ENCODE measurements at regions not wholly inside any gene's neighbourhood (a gene's known extent, or its start where the extent isn't known, plus 50 kb on each side); places are given as distances from the start of the nearest gene placed in this dataset.
"Not testable (repeated sequence)": the region's sequence is repeated elsewhere in the genome, so short reads cannot be mapped to it uniquely, and the experiment has no call there.

DNA sequence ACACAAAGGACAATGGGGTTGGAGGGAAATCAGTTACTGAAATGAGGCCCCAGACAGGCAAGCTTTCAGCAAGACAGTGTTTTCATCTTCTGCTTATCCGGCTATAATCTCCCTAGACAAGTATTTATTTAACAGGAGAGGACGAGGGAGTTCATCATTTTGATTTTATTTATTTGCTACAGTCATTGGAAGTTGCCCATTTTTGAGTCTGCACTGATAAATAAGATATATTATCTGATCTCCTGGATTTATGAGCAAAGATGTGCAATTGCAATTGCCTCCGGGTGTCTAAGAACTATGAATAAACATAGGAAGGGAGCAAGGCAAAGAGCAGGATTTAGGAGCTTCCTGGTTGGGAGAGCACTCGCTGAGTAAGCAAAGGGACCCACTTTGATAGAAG is 263.2 kb upstream of the EDA2R start:
- no peak for DNase-seq

DNA sequence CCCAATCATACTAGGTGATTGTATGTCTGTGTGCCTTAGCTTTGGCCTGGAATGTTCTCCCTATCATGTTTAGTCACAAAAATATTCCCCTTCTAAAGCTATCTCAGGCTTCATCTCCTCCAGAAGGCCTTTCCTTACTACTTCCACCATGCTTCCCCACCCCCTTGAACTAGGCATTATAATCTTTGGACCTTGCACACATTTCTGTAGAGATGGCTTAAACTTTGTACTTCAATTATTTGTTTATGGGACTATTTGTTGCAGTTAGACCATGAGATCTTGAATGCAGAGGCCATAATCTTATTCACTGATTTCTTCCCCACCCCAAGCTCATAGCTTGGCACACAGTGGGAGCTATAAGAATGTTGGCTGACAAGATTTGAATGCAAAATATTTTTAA is 262.0 kb upstream of the EDA2R start:
- no peak for DNase-seq

DNA sequence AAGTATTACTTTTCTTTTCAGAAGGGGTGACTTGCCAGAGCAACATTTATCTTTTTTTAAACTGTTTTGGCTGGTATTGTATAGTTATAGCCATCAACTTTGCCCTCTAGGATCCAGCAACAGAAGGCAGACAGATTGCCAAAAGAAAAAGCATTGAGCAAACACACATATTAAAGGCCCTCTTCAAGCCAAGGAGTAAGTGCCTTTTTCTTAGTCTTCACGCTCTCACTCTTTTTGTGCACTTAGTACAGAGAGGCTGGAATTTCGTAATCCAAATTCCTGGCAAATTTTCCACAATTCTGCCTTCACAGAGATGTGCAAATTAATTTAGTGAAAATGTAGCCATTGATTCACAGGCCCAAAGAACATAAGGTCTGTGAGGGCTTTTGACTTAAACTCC is 253.1 kb upstream of the EDA2R start:
- no peak for DNase-seq

- no peak for DNase-seq
Measured at GRCh38 chrX:66889418-66889817, 250.5 kb upstream of the EDA2R start.

DNA sequence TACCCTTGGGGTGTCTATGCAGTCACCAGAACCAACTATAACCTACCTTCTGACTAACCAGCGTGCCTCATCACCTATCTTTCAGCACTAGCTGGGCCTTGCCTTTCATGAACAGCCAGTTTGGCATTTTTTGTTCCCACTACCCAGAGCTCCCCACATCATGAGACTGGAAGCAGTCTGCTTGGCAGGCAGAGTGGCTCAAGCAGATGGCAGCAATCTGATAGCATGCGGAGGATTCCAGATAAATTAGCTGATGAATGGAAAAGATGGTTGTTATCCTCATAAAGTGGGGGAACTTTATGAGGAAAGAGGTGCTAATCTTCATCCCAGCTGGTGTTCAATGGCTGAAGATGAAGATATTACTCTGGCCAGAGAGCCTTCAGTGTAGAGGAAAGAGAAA is 243.2 kb upstream of the EDA2R start:
- no peak for DNase-seq

- DNase-seq = no peak
Measured at GRCh38 chrX:66876776-66877175, 237.9 kb upstream of the EDA2R start.

GRCh38 chrX:66872771-66873170 is 233.9 kb upstream of the EDA2R start:
- DNase-seq = no peak

GRCh38 chrX:66863721-66864120 is 224.8 kb upstream of the EDA2R start:
- no peak for DNase-seq

- DNase-seq = no peak
Measured at GRCh38 chrX:66833426-66833825, 194.5 kb upstream of the EDA2R start.

GRCh38 chrX:66815227-66815626 is 176.3 kb upstream of the EDA2R start:
- no peak for DNase-seq

DNA sequence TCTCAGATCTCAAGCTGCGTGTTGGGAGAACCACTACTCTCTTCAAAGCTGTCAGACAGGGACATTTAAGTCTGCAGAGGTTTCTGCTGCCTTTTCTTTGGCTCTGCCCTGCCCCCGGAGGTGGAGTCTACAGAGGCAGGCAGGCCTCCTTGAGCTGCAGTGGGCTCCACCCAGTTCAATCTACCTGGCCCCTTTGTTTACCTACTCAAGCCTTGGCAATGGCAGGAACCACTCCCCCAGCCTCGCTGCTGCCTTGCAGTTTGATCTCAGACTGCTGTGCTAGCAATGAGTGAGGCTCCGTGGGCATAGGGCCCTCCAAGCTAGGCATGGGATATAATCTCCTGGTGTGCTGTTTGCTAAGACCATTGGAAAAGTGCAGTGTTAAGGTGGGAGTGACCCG is 155.6 kb upstream of the EDA2R start:
- DNase-seq = not testable (repeated sequence)

DNA sequence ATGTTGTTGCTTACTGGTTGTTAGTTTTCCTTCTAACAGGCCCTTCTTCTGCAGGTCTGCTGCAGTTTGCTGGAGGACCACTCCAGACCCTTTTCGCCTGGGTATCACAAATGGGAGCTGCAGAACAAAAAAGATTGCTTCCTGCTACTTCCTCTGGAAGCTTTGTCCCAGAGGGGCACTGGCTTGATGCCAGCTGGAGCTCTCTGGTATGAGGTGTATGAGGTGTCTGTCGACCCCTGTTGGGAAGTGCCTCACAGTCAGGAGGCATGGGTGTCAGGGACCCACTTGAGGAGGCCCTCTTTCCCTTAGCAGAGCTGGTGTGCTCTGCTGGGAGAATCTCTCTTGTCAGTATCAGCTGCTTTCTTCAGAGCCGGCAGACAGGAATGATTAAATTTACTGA is 127.4 kb upstream of the EDA2R start:
- DNase-seq = no peak

- no peak for DNase-seq
Measured at GRCh38 chrX:66760651-66761050, 121.8 kb upstream of the EDA2R start.

GRCh38 chrX:66756717-66757116 is 117.8 kb upstream of the EDA2R start:
- DNase-seq = no peak

- no peak for DNase-seq
Measured at GRCh38 chrX:66751136-66751782, 112.4 kb upstream of the EDA2R start.

DNA sequence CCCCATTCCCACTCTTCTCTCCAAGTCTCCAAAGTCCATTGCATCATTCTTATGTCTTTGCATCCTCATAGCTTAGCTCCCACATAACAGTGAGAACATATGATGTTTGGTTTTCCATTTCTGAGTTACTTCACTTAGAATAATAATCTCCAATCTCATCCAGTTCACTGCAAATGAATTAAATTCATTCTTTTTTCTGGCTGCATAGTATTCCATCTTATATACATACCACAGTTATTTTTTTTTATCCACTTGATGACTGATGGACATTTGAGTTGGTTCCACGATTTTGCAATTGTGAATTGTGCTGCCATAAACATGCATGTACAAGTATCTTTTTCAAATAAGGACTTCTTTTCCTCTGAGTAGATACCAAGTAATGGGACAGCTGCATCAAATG is 105.6 kb upstream of the EDA2R start:
- DNase-seq = not testable (repeated sequence)

DNA sequence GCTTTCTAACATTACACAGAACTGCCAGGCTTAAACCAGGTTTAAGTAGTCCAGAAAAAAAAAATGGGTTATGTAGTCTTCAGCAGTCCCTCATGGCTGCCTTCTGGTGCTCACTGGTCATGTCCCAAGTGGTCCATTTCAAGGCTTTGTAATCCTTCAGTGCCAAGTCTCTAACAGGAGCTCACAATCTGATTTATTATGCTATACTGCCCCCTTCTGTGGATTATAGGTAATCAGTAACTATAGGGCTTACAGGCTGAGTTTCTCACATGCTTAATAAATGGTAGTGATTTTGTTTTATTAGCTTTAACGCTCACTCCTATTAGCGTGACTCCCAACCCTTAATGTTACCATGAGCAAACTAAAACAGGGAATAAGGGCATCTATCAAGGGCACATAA is 92.5 kb upstream of the EDA2R start:
- DNase-seq = peak; percentile 5 to 38

GRCh38 chrX:66728818-66729271 is 90.0 kb upstream of the EDA2R start:
- peak; percentile 3 to 39 for DNase-seq

DNA sequence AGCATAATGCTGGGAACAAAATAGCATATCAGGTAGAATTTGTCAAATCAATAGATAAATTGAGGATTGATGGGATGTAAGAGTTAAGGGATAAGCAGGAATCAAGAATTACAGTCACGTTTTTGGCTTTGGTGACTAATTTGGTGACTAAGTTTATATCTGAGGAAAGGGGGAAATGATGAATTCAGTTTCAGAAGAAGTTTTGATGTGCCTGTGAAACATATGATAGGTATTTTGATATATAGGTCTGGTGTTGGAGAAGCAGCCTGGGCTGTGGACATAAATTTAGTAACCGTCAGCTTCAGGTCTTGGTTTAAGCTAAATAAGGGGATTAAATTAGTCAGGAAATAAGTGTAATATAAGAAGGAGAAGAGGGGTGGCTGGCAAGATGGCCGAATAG is 79.0 kb upstream of the EDA2R start:
- DNase-seq = no peak

DNA sequence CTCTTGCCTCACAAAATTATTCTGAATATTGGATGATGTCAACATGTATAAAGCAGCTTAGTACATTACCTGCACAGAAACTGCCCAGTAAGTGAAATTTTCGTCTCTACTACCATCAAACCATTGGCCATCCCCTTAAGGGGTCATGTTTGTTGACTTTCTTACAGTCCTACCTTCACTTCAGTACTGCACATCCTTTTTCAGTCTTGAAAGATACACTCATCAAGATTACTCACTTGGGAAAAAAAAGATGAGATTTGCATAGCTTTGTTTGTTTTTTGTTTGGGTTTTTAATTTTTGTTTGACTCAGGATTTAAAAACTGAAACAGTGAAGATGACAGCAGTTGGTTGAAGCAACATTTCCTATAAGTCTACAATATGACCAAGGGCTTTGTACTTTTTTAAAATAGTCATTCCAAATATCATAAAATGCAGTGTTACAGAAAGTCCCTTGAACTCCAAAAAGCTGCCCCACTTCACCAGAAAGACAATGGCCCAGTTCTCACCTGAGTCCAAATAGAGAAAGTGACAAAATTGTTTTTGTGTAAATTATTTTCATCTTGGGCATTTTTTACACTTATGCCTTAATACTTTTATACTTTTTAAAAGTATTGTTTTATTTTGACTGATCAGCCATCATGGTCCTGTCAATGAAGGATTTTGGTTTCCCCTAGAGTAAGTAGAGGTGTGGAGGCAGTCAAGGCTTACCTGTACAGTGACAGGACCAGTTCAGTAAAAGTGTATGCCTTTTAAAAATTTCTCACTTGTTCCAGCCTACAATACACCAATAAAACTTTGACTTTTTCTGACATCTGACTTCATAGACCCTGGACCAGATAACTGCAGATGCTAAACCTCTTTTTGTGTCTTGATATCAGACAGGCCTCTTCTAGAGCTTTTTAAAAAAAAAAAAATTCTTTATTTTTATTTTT is 59.7 kb upstream of the EDA2R start:
- DNase-seq = no peak

DNA sequence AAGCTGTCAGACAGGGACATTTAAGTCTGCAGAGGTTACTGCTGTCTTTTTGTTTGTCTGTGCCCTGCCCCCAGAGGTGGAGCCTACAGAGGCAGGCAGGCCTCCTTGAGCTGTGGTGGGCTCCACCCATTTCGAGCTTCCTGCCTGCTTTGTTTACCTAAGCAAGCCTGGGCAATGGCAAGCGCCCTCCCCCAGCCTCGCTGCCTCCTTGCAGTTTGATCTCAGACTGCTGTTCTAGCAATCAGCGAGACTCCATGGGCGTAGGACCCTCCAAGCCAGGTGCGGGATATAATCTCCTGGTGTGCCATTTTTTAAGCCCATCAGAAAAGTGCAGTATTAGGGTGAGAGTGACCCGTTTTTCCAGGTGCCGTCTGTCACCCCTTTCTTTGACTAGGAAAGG is 53.6 kb upstream of the EDA2R start:
- not testable (repeated sequence) for DNase-seq
